ENCODE measurements at regions not wholly inside any gene's neighbourhood (a gene's known extent, or its start where the extent isn't known, plus 50 kb on each side); places are given as distances from the start of the nearest gene placed in this dataset.

GRCh38 chr15:94015324-94015723, 216.0 kb upstream of the MCTP2 start:
- H3K9me3 ChIP-seq (ENCODE audit: insufficient read depth, low read depth, low read length) = no peaks in the 10 kb centered on the region

GRCh38 chr15:94008104-94009074, 223.0 kb upstream of the MCTP2 start:
- H3K36me3 ChIP-seq (ENCODE audit: insufficient read depth, low read length) = no peaks in the 10 kb centered on the region
- H3K9me3 ChIP-seq (ENCODE audit: insufficient read depth, low read depth, low read length) = no peaks in the 10 kb centered on the region
- no peaks in the 10 kb centered on the region for H3K9me2 ChIP-seq (replicated peaks; ENCODE audit: low read depth, low read length)
- no peaks in the 10 kb centered on the region for H4K20me1 ChIP-seq (ENCODE audit: insufficient read depth, low read length, poor library complexity, severe bottlenecking)
- no peak overlapping the region for H2AFZ ChIP-seq (ENCODE audit: low read length)
- no peaks in the 10 kb centered on the region for H3F3A ChIP-seq (ENCODE audit: low read depth)
- no peaks in the 10 kb centered on the region for H3K79me2 ChIP-seq (ENCODE audit: insufficient read depth, low read length)
- no peak overlapping the region for H3K4me3 ChIP-seq (ENCODE audit: low read length, poor library complexity, severe bottlenecking)
- no peak for TF ChIP-seq EZH2phosphoT487 (IDR thresholded peaks at IDR 0.05; ENCODE audit: borderline replicate concordance)
- TF ChIP-seq CTCF (conservative IDR thresholded peaks at IDR 0.05; ENCODE audit: low read length) = no peak
- H3K4me1 ChIP-seq (ENCODE audit: insufficient read depth, low read length, poor library complexity, severe bottlenecking) = no peaks in the 10 kb centered on the region
- H3K9ac ChIP-seq (ENCODE audit: low read depth, low read length, poor library complexity, severe bottlenecking) = no peak overlapping the region
- no peak overlapping the region for H3K4me2 ChIP-seq (ENCODE audit: low read depth, low read length, poor library complexity, severe bottlenecking)
- H3K27me3 ChIP-seq (ENCODE audit: insufficient read depth, low read length, poor library complexity, severe bottlenecking) = no peaks in the 10 kb centered on the region

More at GRCh38 chr15:94015324-94015723, 216.0 kb upstream of the MCTP2 start:
- TF ChIP-seq CTCF (conservative IDR thresholded peaks at IDR 0.05; ENCODE audit: low read length) (no peak), EZH2phosphoT487 (IDR thresholded peaks at IDR 0.05; ENCODE audit: borderline replicate concordance) (no peak)
- Histone ChIP-seq H3K9me2 (replicated peaks; ENCODE audit: low read depth, low read length) (no peaks in the 10 kb centered on the region), H3K36me3 (ENCODE audit: insufficient read depth, low read length) (no peaks in the 10 kb centered on the region), H3K79me2 (ENCODE audit: insufficient read depth, low read length) (no peaks in the 10 kb centered on the region), H3K4me3 (ENCODE audit: low read length, poor library complexity, severe bottlenecking) (no peak overlapping the region), H3K27me3 (ENCODE audit: insufficient read depth, low read length, poor library complexity, severe bottlenecking) (no peaks in the 10 kb centered on the region), H3K4me2 (ENCODE audit: low read depth, low read length, poor library complexity, severe bottlenecking) (no peak overlapping the region), H4K20me1 (ENCODE audit: insufficient read depth, low read length, poor library complexity, severe bottlenecking) (no peaks in the 10 kb centered on the region), H3K4me1 (ENCODE audit: insufficient read depth, low read length, poor library complexity, severe bottlenecking) (no peaks in the 10 kb centered on the region), H2AFZ (ENCODE audit: low read length) (no peak overlapping the region), H3F3A (ENCODE audit: low read depth) (no peaks in the 10 kb centered on the region), H3K9ac (ENCODE audit: low read depth, low read length, poor library complexity, severe bottlenecking) (no peak overlapping the region)

- Histone ChIP-seq H3K9ac (ENCODE audit: low read depth, low read length, poor library complexity, severe bottlenecking) (no peak overlapping the region), H3F3A (ENCODE audit: low read depth) (no peaks in the 10 kb centered on the region), H3K36me3 (ENCODE audit: insufficient read depth, low read length) (no peaks in the 10 kb centered on the region), H3K4me1 (ENCODE audit: insufficient read depth, low read length, poor library complexity, severe bottlenecking) (no peaks in the 10 kb centered on the region), H3K9me2 (replicated peaks; ENCODE audit: low read depth, low read length) (no peaks in the 10 kb centered on the region), H3K79me2 (ENCODE audit: insufficient read depth, low read length) (no peaks in the 10 kb centered on the region), H3K4me2 (ENCODE audit: low read depth, low read length, poor library complexity, severe bottlenecking) (no peak overlapping the region), H3K4me3 (ENCODE audit: low read length, poor library complexity, severe bottlenecking) (no peak overlapping the region), H2AFZ (ENCODE audit: low read length) (no peak overlapping the region), H3K27me3 (ENCODE audit: insufficient read depth, low read length, poor library complexity, severe bottlenecking) (no peaks in the 10 kb centered on the region), H4K20me1 (ENCODE audit: insufficient read depth, low read length, poor library complexity, severe bottlenecking) (no peaks in the 10 kb centered on the region), H3K9me3 (ENCODE audit: insufficient read depth, low read depth, low read length) (no peaks in the 10 kb centered on the region)
- no peak for TF ChIP-seq CTCF (conservative IDR thresholded peaks at IDR 0.05; ENCODE audit: low read length)
- TF ChIP-seq EZH2phosphoT487 (IDR thresholded peaks at IDR 0.05; ENCODE audit: borderline replicate concordance) = no peak
Measured at GRCh38 chr15:94004697-94005096, 226.7 kb upstream of the MCTP2 start.

Measured in Loucy (cell line).